ENCODE measurements at regions not wholly inside any gene's neighbourhood (a gene's known extent, or its start where the extent isn't known, plus 50 kb on each side); places are given as distances from the start of the nearest gene placed in this dataset.
"Not testable (repeated sequence)": the region's sequence is repeated elsewhere in the genome, so short reads cannot be mapped to it uniquely, and the experiment has no call there.

- no peak for DNase-seq
- FAIRE-seq: no peak
- no peak for TF ChIP-seq CTCF (IDR thresholded peaks at IDR 0.05; ENCODE audit: borderline replicate concordance, extremely low read depth, insufficient read depth)
- no peak overlapping the region for H3K27ac ChIP-seq (ENCODE audit: low read depth in 2 of 2, low read length in 2 of 2)
- H3K4me3 ChIP-seq (ENCODE audit: low read length in 3 of 3): no peak overlapping the region
- H3K9me3 ChIP-seq (ENCODE audit: control insufficient read depth in 2 of 3, insufficient read depth in 1 of 3, low read length in 3 of 3): no peaks in the 10 kb centered on the region
- H3K36me3 ChIP-seq (ENCODE audit: control insufficient read depth in 2 of 3, insufficient read depth in 3 of 3, low read length in 3 of 3): no peaks in the 10 kb centered on the region
- H3K9ac ChIP-seq (ENCODE audit: low read length in 3 of 3): no peak overlapping the region
- H3K27me3 ChIP-seq (ENCODE audit: control insufficient read depth, insufficient read depth, low read length): no peaks in the 10 kb centered on the region
- H3K4me1 ChIP-seq (ENCODE audit: control insufficient read depth in 2 of 3, insufficient read depth in 2 of 3, low read depth in 1 of 3, low read length in 3 of 3): no peaks in the 10 kb centered on the region
- intact Hi-C loops (cut with DNase I): no loop called here
Measured at GRCh38 chr4:169921237-169921636, 105.0 kb downstream of the MFAP3L start.

- intact Hi-C loops (cut with DNase I): not testable (repeated sequence)
Measured at GRCh38 chr4:169919194-169920124, 106.7 kb downstream of the MFAP3L start.

GRCh38 chr4:169915545-169915944, 110.7 kb downstream of the MFAP3L start:
- intact Hi-C loops (cut with DNase I): no loop called here
- no peak for TF ChIP-seq CTCF (IDR thresholded peaks at IDR 0.05; ENCODE audit: borderline replicate concordance, extremely low read depth, insufficient read depth)
- H3K36me3 ChIP-seq (ENCODE audit: control insufficient read depth in 2 of 3, insufficient read depth in 3 of 3, low read length in 3 of 3): no peaks in the 10 kb centered on the region
- H3K4me1 ChIP-seq (ENCODE audit: control insufficient read depth in 2 of 3, insufficient read depth in 2 of 3, low read depth in 1 of 3, low read length in 3 of 3): peaks cover 0 to 6% (median 0%) of the 10 kb centered on the region in 3 donors
- H3K27me3 ChIP-seq (ENCODE audit: control insufficient read depth, insufficient read depth, low read length): no peaks in the 10 kb centered on the region
- FAIRE-seq (no peak), DNase-seq (no peak)
- H3K9me3 ChIP-seq (ENCODE audit: control insufficient read depth in 2 of 3, insufficient read depth in 1 of 3, low read length in 3 of 3): no peaks in the 10 kb centered on the region
- H3K27ac ChIP-seq (ENCODE audit: low read depth in 2 of 2, low read length in 2 of 2): no peak overlapping the region
- H3K9ac ChIP-seq (ENCODE audit: low read length in 3 of 3): no peak overlapping the region
- H3K4me3 ChIP-seq (ENCODE audit: low read length in 3 of 3): no peak overlapping the region

More at GRCh38 chr4:169919194-169920124, 106.7 kb downstream of the MFAP3L start:
- H3K9ac ChIP-seq (ENCODE audit: low read length in 3 of 3); H3K9me3 ChIP-seq (ENCODE audit: control insufficient read depth in 2 of 3, insufficient read depth in 1 of 3, low read length in 3 of 3); FAIRE-seq; H3K36me3 ChIP-seq (ENCODE audit: control insufficient read depth in 2 of 3, insufficient read depth in 3 of 3, low read length in 3 of 3); H3K27ac ChIP-seq (ENCODE audit: low read depth in 2 of 2, low read length in 2 of 2); DNase-seq; H3K4me3 ChIP-seq (ENCODE audit: low read length in 3 of 3); H3K27me3 ChIP-seq (ENCODE audit: control insufficient read depth, insufficient read depth, low read length); H3K4me1 ChIP-seq (ENCODE audit: control insufficient read depth in 2 of 3, insufficient read depth in 2 of 3, low read depth in 1 of 3, low read length in 3 of 3): not testable (repeated sequence)

GRCh38 chr4:169914866-169915265, 111.3 kb downstream of the MFAP3L start:
- no peak overlapping the region for H3K9ac ChIP-seq (ENCODE audit: low read length in 3 of 3)
- no peak for DNase-seq
- TF ChIP-seq CTCF (IDR thresholded peaks at IDR 0.05; ENCODE audit: borderline replicate concordance, extremely low read depth, insufficient read depth): no peak
- no peak overlapping the region for H3K4me3 ChIP-seq (ENCODE audit: low read length in 3 of 3)
- intact Hi-C loops (cut with DNase I): no loop called here
- no peaks in the 10 kb centered on the region for H3K36me3 ChIP-seq (ENCODE audit: control insufficient read depth in 2 of 3, insufficient read depth in 3 of 3, low read length in 3 of 3)
- H3K4me1 ChIP-seq (ENCODE audit: control insufficient read depth in 2 of 3, insufficient read depth in 2 of 3, low read depth in 1 of 3, low read length in 3 of 3): peaks cover 0 to 10% (median 0%) of the 10 kb centered on the region in 3 donors
- no peak overlapping the region for H3K27ac ChIP-seq (ENCODE audit: low read depth in 2 of 2, low read length in 2 of 2)
- FAIRE-seq: no peak
- H3K9me3 ChIP-seq (ENCODE audit: control insufficient read depth in 2 of 3, insufficient read depth in 1 of 3, low read length in 3 of 3): no peaks in the 10 kb centered on the region
- no peaks in the 10 kb centered on the region for H3K27me3 ChIP-seq (ENCODE audit: control insufficient read depth, insufficient read depth, low read length)
